Tibial nerve (tissue), 4 donors: ENCODE measurements at regions not wholly inside any gene's neighbourhood (a gene's known extent, or its start where the extent isn't known, plus 50 kb on each side); places are given as distances from the start of the nearest gene placed in this dataset.

Source experiments
- DNase-seq, 2 donors: peaks; one replicate each; pipeline ENCODE4 v3.0.0-alpha.2; 2019; ENCODE audit warnings: low spot score in 2 of 2
- H3K27ac ChIP-seq, 4 donors: fragments of 200-600 bp; sonication (generic) in 3 of 4; one replicate each; pipeline ENCODE4 v1.5.1; 2017 to 2019; ENCODE audit warnings: mild to moderate bottlenecking in 1 of 4
- H3K27me3 ChIP-seq, 2 donors: fragments of 200-600 bp; sonication (generic) in 1 of 2; one replicate each; pipeline versions ENCODE4 v1.5.1 to v1.6.0; 2017 to 2019
- H3K36me3 ChIP-seq, 3 donors: fragments of 200-600 bp; sonication (generic); one replicate each; pipeline ENCODE4 v1.5.1; 2018 to 2019
- H3K4me1 ChIP-seq, 4 donors: fragments of 200-600 bp; sonication (generic) in 3 of 4; one replicate each; pipeline ENCODE4 v1.5.1; 2017 to 2019
- H3K4me3 ChIP-seq, 4 donors: fragments of 200-600 bp; sonication (generic) in 3 of 4; one replicate each; pipeline ENCODE4 v1.5.1; 2017 to 2019; ENCODE audit warnings: mild to moderate bottlenecking in 1 of 4, moderate library complexity in 1 of 4
- H3K9me3 ChIP-seq, 4 donors: fragments of 200-600 bp; sonication (generic) in 3 of 4; one replicate each; pipeline ENCODE4 v1.5.1; 2017 to 2019
- CTCF ChIP-seq, 5 experiments: fragments of 200-600 bp in 3 of 5; fragments of 450-650 bp in 2 of 5; sonication (generic) in 3 of 5; IDR thresholded peaks; one replicate each; pipeline ENCODE4 v1.5.1; 2016 to 2019; ENCODE audit warnings: antibody characterized with exemption in 5 of 5, mild to moderate bottlenecking in 3 of 5, moderate library complexity in 2 of 5
- EP300 ChIP-seq, 2 donors: sonication (generic); formaldehyde crosslinking; IDR thresholded peaks; one replicate each; pipeline ENCODE4 v1.6.1; 2017; ENCODE audit warnings: antibody characterized with exemption in 2 of 2, mild to moderate bottlenecking in 1 of 2
- POLR2A ChIP-seq, 2 donors: fragments of 450-650 bp; IDR thresholded peaks; one replicate each; pipeline ENCODE4 v1.6.1; 2017; ENCODE audit warnings: antibody characterized with exemption in 2 of 2, mild to moderate bottlenecking in 2 of 2, moderate library complexity in 2 of 2
- WGBS, 2 donors: methylation state at CpG; one replicate each; pipeline ENCODE4 v1.1.5; 2018; 5-methylcytosine and 5-hydroxymethylcytosine counted together

- no peak for DNase-seq
- Histone ChIP-seq H3K4me3 (no peak overlapping the region), H3K4me1 (no peaks in the 10 kb centered on the region), H3K27me3 (no peaks in the 10 kb centered on the region), H3K36me3 (no peaks in the 10 kb centered on the region), H3K9me3 (no peaks in the 10 kb centered on the region), H3K27ac (no peak overlapping the region)
- TF ChIP-seq EP300 (IDR thresholded peaks at IDR 0.05) (no peak), CTCF (IDR thresholded peaks at IDR 0.05) (no peak), POLR2A (IDR thresholded peaks at IDR 0.05) (no peak)
- WGBS, 2 donors: 88 to 95% methylated on average over 2 of the region's 2 CpGs
Measured at GRCh38 chr4:89561048-89561447, 253.4 kb upstream of the GPRIN3 start.

- Histone ChIP-seq H3K27me3 (no peaks in the 10 kb centered on the region), H3K9me3 (no peaks in the 10 kb centered on the region), H3K36me3 (no peaks in the 10 kb centered on the region), H3K4me3 (no peak overlapping the region), H3K4me1 (no peaks in the 10 kb centered on the region), H3K27ac (no peak overlapping the region)
- TF ChIP-seq POLR2A (IDR thresholded peaks at IDR 0.05) (no peak), CTCF (IDR thresholded peaks at IDR 0.05) (no peak), EP300 (IDR thresholded peaks at IDR 0.05) (no peak)
- no peak for DNase-seq
- 74 to 88% methylated on average over 1 of the region's 1 CpG for WGBS, 2 donors
Measured at GRCh38 chr4:89558147-89558546, 250.5 kb upstream of the GPRIN3 start.

- no peaks in the 10 kb centered on the region for H3K9me3 ChIP-seq
- TF ChIP-seq EP300 (IDR thresholded peaks at IDR 0.05): no peak
- TF ChIP-seq POLR2A (IDR thresholded peaks at IDR 0.05): no peak
- no peak for TF ChIP-seq CTCF (IDR thresholded peaks at IDR 0.05)
- no peaks in the 10 kb centered on the region for H3K36me3 ChIP-seq
- H3K4me3 ChIP-seq: no peak overlapping the region
- no peak overlapping the region for H3K27ac ChIP-seq
- no peaks in the 10 kb centered on the region for H3K4me1 ChIP-seq
- 72% methylated on average over 4 of the region's 4 CpGs for WGBS, 2 donors
- no peak for DNase-seq
- H3K27me3 ChIP-seq: no peaks in the 10 kb centered on the region
Measured at GRCh38 chr4:89556601-89557305, 249.2 kb upstream of the GPRIN3 start.

GRCh38 chr4:89551191-89551590 is 243.6 kb upstream of the GPRIN3 start:
- DNase-seq: no peak
- no peaks in the 10 kb centered on the region for H3K4me1 ChIP-seq
- WGBS, 2 donors: 67 to 69% methylated on average over 3 of the region's 3 CpGs
- no peaks in the 10 kb centered on the region for H3K36me3 ChIP-seq
- TF ChIP-seq POLR2A (IDR thresholded peaks at IDR 0.05) (no peak), CTCF (IDR thresholded peaks at IDR 0.05) (no peak), EP300 (IDR thresholded peaks at IDR 0.05) (no peak)
- H3K27me3 ChIP-seq: no peaks in the 10 kb centered on the region
- H3K9me3 ChIP-seq: no peaks in the 10 kb centered on the region
- no peak overlapping the region for H3K27ac ChIP-seq
- H3K4me3 ChIP-seq: no peak overlapping the region

- H3K27me3 ChIP-seq: no peaks in the 10 kb centered on the region
- no peak overlapping the region for H3K4me3 ChIP-seq
- peaks cover 0 to 4% (median 2%) of the 10 kb centered on the region in 4 donors for H3K9me3 ChIP-seq
- H3K36me3 ChIP-seq: no peaks in the 10 kb centered on the region
- H3K27ac ChIP-seq: no peak overlapping the region
- 59 to 73% methylated on average over 1 of the region's 1 CpG for WGBS, 2 donors
- DNase-seq: no peak
- TF ChIP-seq POLR2A (IDR thresholded peaks at IDR 0.05) (no peak), EP300 (IDR thresholded peaks at IDR 0.05) (no peak), CTCF (IDR thresholded peaks at IDR 0.05) (no peak)
- H3K4me1 ChIP-seq: no peaks in the 10 kb centered on the region
Measured at GRCh38 chr4:89549907-89550306, 242.3 kb upstream of the GPRIN3 start.
